Liver (tissue), 7 donors: ENCODE measurements at regions not wholly inside any gene's neighbourhood (a gene's known extent, or its start where the extent isn't known, plus 50 kb on each side); places are given as distances from the start of the nearest gene placed in this dataset.

Experiments used
- DNase-seq: peaks from one replicate; pipeline ENCODE4 v3.0.0-alpha.2; 2017; ENCODE audit warnings: low spot score
- H3K27ac ChIP-seq, 2 donors: one replicate each; pipeline ENCODE4 v1.7.0; 2013; ENCODE audit warnings: inconsistent platforms in 2 of 2, low read length in 2 of 2, control low read depth in 1 of 2, low read depth in 1 of 2, mild to moderate bottlenecking in 1 of 2
- H3K27me3 ChIP-seq, 4 donors: one replicate each; pipeline versions ENCODE4 v1.6.1 to v1.7.0; 2013; ENCODE audit warnings: low read length in 3 of 4, inconsistent platforms in 1 of 4, mild to moderate bottlenecking in 1 of 4, moderate library complexity in 1 of 4; ENCODE audit not compliant: control insufficient read depth in 4 of 4, insufficient read depth in 4 of 4
- H3K36me3 ChIP-seq, 4 donors: one replicate each; pipeline versions ENCODE4 v1.6.1 to v1.7.0; 2013; ENCODE audit warnings: low read length in 3 of 4, mild to moderate bottlenecking in 3 of 4, low read depth in 1 of 4, moderate library complexity in 1 of 4; ENCODE audit not compliant: control insufficient read depth in 4 of 4, insufficient read depth in 3 of 4
- H3K4me1 ChIP-seq, 4 donors: one replicate each; pipeline versions ENCODE4 v1.6.1 to v1.7.0; 2013; ENCODE audit warnings: low read length in 3 of 4, mild to moderate bottlenecking in 3 of 4, moderate library complexity in 1 of 4; ENCODE audit not compliant: control insufficient read depth in 4 of 4, insufficient read depth in 4 of 4
- H3K4me3 ChIP-seq, 3 donors: one replicate each; pipeline versions ENCODE4 v1.6.1 to v1.7.0; 2013; ENCODE audit warnings: low read length in 3 of 3, control low read depth in 1 of 3, low read depth in 1 of 3, mild to moderate bottlenecking in 1 of 3
- H3K9ac ChIP-seq, 2 donors: one replicate each; pipeline ENCODE4 v1.7.0; 2013; ENCODE audit warnings: low read length in 2 of 2, mild to moderate bottlenecking in 2 of 2, moderate library complexity in 2 of 2, control low read depth in 1 of 2, low read depth in 1 of 2
- H3K9me3 ChIP-seq, 4 donors: one replicate each; pipeline versions ENCODE4 v1.6.1 to v1.7.0; 2013; ENCODE audit warnings: low read length in 3 of 4; ENCODE audit not compliant: control insufficient read depth in 4 of 4
- EGR1 ChIP-seq, 2 donors: IDR thresholded peaks; 2 replicates each; pipeline ENCODE4 v1.6.1; 2016 to 2018; ENCODE audit warnings: antibody characterized with exemption in 2 of 2, low read depth in 2 of 2
- FOXA1 ChIP-seq: IDR thresholded peaks from 2 replicates; pipeline ENCODE4 v1.6.1; 2016; ENCODE audit warnings: antibody characterized with exemption
- FOXA2 ChIP-seq: IDR thresholded peaks from 2 replicates; pipeline ENCODE4 v1.6.1; 2016; ENCODE audit warnings: antibody characterized with exemption
- GABPA ChIP-seq, 2 donors: IDR thresholded peaks in 1 of 2; conservative IDR thresholded peaks in 1 of 2; 2 replicates each; pipeline ENCODE4 v1.6.1; 2016; ENCODE audit warnings: antibody characterized with exemption in 2 of 2, mild to moderate bottlenecking in 1 of 2, moderate library complexity in 1 of 2
- HNF4A ChIP-seq, 2 donors: conservative IDR thresholded peaks; 2 replicates each; pipeline ENCODE4 v1.6.1; 2016; ENCODE audit warnings: antibody characterized with exemption in 2 of 2, mild to moderate bottlenecking in 2 of 2
- JUND ChIP-seq, 2 donors: IDR thresholded peaks; 2 replicates each; pipeline ENCODE4 v1.6.1; 2016; ENCODE audit warnings: antibody characterized with exemption in 2 of 2
- NR2F2 ChIP-seq: IDR thresholded peaks from 2 replicates; pipeline ENCODE4 v1.6.1; 2016; ENCODE audit warnings: antibody characterized with exemption
- RAD21 ChIP-seq, 2 donors: IDR thresholded peaks; 2 replicates each; pipeline ENCODE4 v1.6.1; 2016; ENCODE audit warnings: antibody characterized with exemption in 2 of 2, mild to moderate bottlenecking in 2 of 2
- RXRA ChIP-seq, 2 donors: IDR thresholded peaks; 2 replicates each; pipeline ENCODE4 v1.6.1; 2017 to 2018; ENCODE audit warnings: antibody characterized with exemption in 2 of 2, mild to moderate bottlenecking in 1 of 2
- SP1 ChIP-seq: IDR thresholded peaks from 2 replicates; pipeline ENCODE4 v1.6.1; 2018; ENCODE audit warnings: antibody characterized with exemption, mild to moderate bottlenecking
- TAF1 ChIP-seq: conservative IDR thresholded peaks from 2 replicates; pipeline ENCODE4 v1.6.1; 2016; ENCODE audit warnings: antibody characterized with exemption, mild to moderate bottlenecking
- TF ChIP-seq, protein P1 (sequence below): IDR thresholded peaks from 2 replicates; pipeline ENCODE4 v1.6.1; 2016; ENCODE audit warnings: antibody characterized with exemption, mild to moderate bottlenecking
- TF ChIP-seq, protein P2 (sequence below): IDR thresholded peaks from 2 replicates; pipeline ENCODE4 v1.6.1; 2016; ENCODE audit warnings: antibody characterized with exemption
- TF ChIP-seq, protein P3 (sequence below): IDR thresholded peaks from 2 replicates; pipeline ENCODE4 v1.6.1; 2016; ENCODE audit warnings: antibody characterized with exemption
- TF ChIP-seq, protein P4 (sequence below): IDR thresholded peaks from 2 replicates; pipeline ENCODE4 v1.6.1; 2016; ENCODE audit warnings: antibody characterized with exemption
- TF ChIP-seq, protein P5 (sequence below): fragments of 150-350 bp; IDR thresholded peaks from 2 replicates; pipeline ENCODE4 v1.5.1; 2017; ENCODE audit warnings: improper control_type of control experiment, low read depth, low read length; ENCODE audit not compliant: missing input control
- donor health status: healthy.
- donor health status: healthy.
- donor health status: healthy.
- donor health status: healthy.

DNA sequence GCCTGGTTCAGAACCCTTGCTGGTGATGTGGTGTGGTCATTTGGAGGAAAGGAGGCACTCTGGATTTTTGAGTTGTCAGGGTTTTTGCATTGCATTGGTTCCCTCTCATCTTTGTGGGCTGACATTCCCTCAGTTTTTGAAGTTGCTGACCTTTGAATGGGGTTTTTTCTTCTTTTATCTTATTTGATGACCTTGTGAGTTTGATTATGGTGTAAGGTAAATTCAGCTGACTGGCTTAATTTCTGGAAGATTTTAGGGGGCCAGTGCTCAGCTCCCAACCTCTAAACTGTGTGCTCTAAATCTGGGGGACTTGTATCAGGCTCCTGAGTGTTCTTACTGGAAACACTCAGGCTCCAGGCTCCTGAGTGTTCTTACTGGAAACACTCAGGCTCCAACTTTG lies 225.9 kb downstream of the MEIS1 start:
- no peak overlapping the region for H3K9ac ChIP-seq
- no peak for DNase-seq
- H3K9me3 ChIP-seq, result no peaks in the 10 kb centered on the region
- no peaks in the 10 kb centered on the region for H3K27me3 ChIP-seq
- TF ChIP-seq, protein P1, sequence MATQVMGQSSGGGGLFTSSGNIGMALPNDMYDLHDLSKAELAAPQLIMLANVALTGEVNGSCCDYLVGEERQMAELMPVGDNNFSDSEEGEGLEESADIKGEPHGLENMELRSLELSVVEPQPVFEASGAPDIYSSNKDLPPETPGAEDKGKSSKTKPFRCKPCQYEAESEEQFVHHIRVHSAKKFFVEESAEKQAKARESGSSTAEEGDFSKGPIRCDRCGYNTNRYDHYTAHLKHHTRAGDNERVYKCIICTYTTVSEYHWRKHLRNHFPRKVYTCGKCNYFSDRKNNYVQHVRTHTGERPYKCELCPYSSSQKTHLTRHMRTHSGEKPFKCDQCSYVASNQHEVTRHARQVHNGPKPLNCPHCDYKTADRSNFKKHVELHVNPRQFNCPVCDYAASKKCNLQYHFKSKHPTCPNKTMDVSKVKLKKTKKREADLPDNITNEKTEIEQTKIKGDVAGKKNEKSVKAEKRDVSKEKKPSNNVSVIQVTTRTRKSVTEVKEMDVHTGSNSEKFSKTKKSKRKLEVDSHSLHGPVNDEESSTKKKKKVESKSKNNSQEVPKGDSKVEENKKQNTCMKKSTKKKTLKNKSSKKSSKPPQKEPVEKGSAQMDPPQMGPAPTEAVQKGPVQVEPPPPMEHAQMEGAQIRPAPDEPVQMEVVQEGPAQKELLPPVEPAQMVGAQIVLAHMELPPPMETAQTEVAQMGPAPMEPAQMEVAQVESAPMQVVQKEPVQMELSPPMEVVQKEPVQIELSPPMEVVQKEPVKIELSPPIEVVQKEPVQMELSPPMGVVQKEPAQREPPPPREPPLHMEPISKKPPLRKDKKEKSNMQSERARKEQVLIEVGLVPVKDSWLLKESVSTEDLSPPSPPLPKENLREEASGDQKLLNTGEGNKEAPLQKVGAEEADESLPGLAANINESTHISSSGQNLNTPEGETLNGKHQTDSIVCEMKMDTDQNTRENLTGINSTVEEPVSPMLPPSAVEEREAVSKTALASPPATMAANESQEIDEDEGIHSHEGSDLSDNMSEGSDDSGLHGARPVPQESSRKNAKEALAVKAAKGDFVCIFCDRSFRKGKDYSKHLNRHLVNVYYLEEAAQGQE, result no peak
- TF ChIP-seq, protein P2, sequence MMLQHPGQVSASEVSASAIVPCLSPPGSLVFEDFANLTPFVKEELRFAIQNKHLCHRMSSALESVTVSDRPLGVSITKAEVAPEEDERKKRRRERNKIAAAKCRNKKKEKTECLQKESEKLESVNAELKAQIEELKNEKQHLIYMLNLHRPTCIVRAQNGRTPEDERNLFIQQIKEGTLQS, result no peak
- TF ChIP-seq EGR1 (IDR thresholded peaks at IDR 0.05; ENCODE audit: low read depth in 2 of 2) (no peak), HNF4A (conservative IDR thresholded peaks at IDR 0.05) (no peak), JUND (IDR thresholded peaks at IDR 0.05) (no peak), RAD21 (IDR thresholded peaks at IDR 0.05) (no peak), NR2F2 (no peak), SP1 (no peak), TAF1 (no peak), FOXA2 (no peak), RXRA (IDR thresholded peaks at IDR 0.05) (no peak), FOXA1 (no peak), GABPA (IDR thresholded peaks at IDR 0.05 in 1 of 2, conservative IDR thresholded peaks at IDR 0.05 in 1 of 2) (no peak)
- TF ChIP-seq, protein P3, sequence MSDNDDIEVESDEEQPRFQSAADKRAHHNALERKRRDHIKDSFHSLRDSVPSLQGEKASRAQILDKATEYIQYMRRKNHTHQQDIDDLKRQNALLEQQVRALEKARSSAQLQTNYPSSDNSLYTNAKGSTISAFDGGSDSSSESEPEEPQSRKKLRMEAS, result no peak
- TF ChIP-seq, protein P4, sequence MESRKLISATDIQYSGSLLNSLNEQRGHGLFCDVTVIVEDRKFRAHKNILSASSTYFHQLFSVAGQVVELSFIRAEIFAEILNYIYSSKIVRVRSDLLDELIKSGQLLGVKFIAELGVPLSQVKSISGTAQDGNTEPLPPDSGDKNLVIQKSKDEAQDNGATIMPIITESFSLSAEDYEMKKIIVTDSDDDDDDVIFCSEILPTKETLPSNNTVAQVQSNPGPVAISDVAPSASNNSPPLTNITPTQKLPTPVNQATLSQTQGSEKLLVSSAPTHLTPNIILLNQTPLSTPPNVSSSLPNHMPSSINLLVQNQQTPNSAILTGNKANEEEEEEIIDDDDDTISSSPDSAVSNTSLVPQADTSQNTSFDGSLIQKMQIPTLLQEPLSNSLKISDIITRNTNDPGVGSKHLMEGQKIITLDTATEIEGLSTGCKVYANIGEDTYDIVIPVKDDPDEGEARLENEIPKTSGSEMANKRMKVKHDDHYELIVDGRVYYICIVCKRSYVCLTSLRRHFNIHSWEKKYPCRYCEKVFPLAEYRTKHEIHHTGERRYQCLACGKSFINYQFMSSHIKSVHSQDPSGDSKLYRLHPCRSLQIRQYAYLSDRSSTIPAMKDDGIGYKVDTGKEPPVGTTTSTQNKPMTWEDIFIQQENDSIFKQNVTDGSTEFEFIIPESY, result no peak
- TF ChIP-seq, protein P5, sequence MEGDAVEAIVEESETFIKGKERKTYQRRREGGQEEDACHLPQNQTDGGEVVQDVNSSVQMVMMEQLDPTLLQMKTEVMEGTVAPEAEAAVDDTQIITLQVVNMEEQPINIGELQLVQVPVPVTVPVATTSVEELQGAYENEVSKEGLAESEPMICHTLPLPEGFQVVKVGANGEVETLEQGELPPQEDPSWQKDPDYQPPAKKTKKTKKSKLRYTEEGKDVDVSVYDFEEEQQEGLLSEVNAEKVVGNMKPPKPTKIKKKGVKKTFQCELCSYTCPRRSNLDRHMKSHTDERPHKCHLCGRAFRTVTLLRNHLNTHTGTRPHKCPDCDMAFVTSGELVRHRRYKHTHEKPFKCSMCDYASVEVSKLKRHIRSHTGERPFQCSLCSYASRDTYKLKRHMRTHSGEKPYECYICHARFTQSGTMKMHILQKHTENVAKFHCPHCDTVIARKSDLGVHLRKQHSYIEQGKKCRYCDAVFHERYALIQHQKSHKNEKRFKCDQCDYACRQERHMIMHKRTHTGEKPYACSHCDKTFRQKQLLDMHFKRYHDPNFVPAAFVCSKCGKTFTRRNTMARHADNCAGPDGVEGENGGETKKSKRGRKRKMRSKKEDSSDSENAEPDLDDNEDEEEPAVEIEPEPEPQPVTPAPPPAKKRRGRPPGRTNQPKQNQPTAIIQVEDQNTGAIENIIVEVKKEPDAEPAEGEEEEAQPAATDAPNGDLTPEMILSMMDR, result no peak
- no peaks in the 10 kb centered on the region for H3K4me1 ChIP-seq
- H3K27ac ChIP-seq, result no peak overlapping the region
- no peak overlapping the region for H3K4me3 ChIP-seq
- H3K36me3 ChIP-seq, result no peaks in the 10 kb centered on the region
